G401.6 (cell line): ENCODE measurements at regions not wholly inside any gene's neighbourhood (a gene's known extent, or its start where the extent isn't known, plus 50 kb on each side); places are given as distances from the start of the nearest gene placed in this dataset.
A peak's percentile ranks its signal among the peaks of the same experiment; 100 is the strongest.
"Not testable (repeated sequence)": the region's sequence is repeated elsewhere in the genome, so short reads cannot be mapped to it uniquely, and the experiment has no call there.

Source experiments
- FAIRE-seq: peaks from 2 replicates; lab custom pipeline; 2012; peaks lifted over from hg19 to GRCh38; lab: Jason Lieb, UNC

DNA sequence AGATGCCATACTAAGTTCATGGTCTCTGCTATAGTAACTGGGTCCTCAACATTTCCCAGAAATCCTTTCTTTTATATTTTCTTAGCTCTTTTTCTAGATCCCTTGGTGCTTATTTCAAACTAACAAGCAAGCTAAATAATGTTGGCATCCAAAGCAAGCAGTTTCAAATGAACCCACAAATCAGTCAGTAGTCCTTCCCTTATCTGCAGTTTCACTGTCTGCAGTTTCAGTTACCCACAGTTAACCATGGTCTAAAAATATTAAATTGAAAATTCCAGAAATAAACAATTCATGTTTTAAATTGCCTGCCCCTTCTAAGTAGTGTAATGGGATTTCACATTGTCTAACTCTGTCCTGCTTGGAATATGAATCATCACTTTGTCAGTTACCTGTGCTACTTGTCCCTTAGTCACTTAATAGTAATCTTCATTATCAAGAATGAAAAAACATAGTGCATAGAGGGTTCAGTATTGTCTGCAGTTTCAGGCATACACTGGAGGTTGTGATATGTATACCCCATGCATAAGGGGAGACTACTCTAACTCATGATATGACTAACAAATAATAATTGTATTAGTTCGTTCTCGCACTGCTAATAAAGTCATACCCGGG lies 633.7 kb downstream of the MECOM start:
- no peak for FAIRE-seq

GRCh38 chr3:169028716-169029115 lies 634.8 kb downstream of the MECOM start:
- FAIRE-seq = no peak

DNA sequence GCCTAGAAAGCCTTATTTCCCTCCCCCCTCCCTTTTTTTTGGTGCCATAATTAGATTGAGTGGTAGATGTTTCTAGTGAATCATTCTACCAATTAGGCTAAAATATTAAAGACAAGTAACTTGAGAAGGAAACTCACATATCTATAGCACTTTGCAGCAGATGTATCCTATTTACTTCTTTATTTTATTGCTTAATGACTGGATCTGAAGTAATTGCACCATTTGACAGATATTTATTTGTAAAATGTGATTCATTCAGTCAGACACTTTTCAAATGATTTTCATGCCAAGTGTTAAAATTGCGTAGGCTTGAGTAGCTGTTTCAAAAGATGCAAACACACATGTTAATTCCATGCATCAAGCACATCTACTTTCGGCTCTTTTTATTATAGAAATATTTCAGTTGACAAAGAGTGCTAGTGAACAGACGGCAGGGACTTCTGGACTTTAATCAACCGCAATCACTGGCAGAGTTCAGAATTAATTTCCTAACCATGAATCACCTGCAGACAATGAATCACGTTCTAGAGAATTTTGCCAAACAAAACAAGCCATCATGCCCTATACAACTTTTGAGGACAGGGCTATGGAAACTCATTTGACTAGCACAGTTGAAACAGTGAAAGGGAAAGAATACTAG lies 636.8 kb downstream of the MECOM start:
- no peak for FAIRE-seq

GRCh38 chr3:169022457-169022856 lies 641.1 kb downstream of the MECOM start:
- no peak for FAIRE-seq

GRCh38 chr3:169020371-169020770 lies 643.1 kb downstream of the MECOM start:
- FAIRE-seq = no peak

GRCh38 chr3:169009453-169009852 lies 654.1 kb downstream of the MECOM start:
- no peak for FAIRE-seq

- no peak for FAIRE-seq
Observed at GRCh38 chr3:169008776-169009358, 654.6 kb downstream of the MECOM start.

GRCh38 chr3:169007145-169007544 lies 656.4 kb downstream of the MECOM start:
- no peak for FAIRE-seq

- not testable (repeated sequence) for FAIRE-seq
Observed at GRCh38 chr3:169006398-169006797, 657.1 kb downstream of the MECOM start.

- no peak for FAIRE-seq
Observed at GRCh38 chr3:169002689-169003088, 660.8 kb downstream of the MECOM start.

GRCh38 chr3:168998792-168999191 lies 664.7 kb downstream of the MECOM start:
- FAIRE-seq = no peak

DNA sequence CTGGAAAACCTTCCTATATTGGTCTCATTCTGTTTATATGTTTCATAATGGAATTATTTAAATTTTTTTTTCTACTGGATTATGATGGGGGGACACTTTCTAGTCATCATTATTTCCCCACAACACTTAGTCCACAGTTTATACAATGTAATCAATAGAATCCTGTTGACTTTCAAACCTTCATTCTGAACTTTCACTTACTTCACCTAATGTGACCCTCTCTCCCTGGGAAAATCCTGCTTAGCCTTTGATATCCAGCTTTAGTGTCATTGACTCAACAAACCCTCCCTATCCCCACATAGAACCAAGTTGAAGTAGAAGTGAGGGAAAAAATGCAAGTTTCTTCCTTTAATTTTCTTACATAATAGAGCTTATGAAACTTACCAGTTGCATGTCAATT lies 666.0 kb downstream of the MECOM start:
- FAIRE-seq = no peak

- no peak for FAIRE-seq
Observed at GRCh38 chr3:168996622-168997021, 666.9 kb downstream of the MECOM start.

- FAIRE-seq = no peak
Observed at GRCh38 chr3:168995129-168995528, 668.4 kb downstream of the MECOM start.

- FAIRE-seq = no peak
Observed at GRCh38 chr3:168991803-168992202, 671.7 kb downstream of the MECOM start.

DNA sequence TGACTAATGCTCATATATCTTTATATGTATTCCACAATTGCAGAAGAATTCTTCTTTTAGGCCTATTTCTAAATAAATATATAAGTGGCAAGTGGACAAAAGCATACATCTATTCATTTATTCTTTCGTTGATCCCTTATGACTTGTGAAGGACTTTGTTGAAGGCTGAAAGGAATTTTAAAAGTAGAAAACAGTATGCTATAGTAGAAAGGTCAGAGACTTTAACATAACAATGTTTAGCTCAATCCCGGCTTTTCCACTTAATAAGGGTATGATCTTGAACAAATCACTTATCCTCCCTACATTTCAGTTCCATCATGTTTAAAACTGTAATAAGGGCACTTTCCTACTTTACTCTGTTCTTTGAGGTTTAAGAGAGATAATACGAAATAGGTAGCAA lies 672.9 kb downstream of the MECOM start:
- no peak for FAIRE-seq

DNA sequence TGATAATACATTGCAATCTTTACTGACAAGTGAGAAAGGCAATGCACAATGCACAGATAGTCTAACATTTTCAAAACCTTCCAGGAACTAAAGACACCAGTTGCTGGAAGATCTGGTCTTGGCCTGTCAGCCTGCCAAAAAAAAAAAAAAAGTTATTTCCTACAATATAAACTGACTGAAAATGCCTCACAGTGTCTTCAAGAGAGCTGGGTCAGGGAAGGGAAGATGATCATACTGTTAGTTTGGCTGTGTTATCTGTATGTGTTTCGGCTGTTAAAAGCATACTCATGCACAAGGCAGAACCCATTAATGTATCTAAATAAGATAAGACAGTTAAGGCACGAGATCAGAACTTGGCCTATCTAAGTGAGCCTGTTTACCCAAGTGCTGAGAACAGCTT lies 673.4 kb downstream of the MECOM start:
- no peak for FAIRE-seq

GRCh38 chr3:168989396-168989795 lies 674.1 kb downstream of the MECOM start:
- no peak for FAIRE-seq

- FAIRE-seq = no peak
Observed at GRCh38 chr3:168988853-168989252, 674.7 kb downstream of the MECOM start.

GRCh38 chr3:168984872-168985271 lies 678.6 kb downstream of the MECOM start:
- no peak for FAIRE-seq

- FAIRE-seq = no peak
Observed at GRCh38 chr3:168983046-168983445, 680.5 kb downstream of the MECOM start.

GRCh38 chr3:168981396-168981795 lies 682.1 kb downstream of the MECOM start:
- peak; percentile 15 for FAIRE-seq

GRCh38 chr3:168977716-168978374 lies 685.7 kb downstream of the MECOM start:
- FAIRE-seq = no peak
